ENCODE measurements at regions not wholly inside any gene's neighbourhood (a gene's known extent, or its start where the extent isn't known, plus 50 kb on each side); places are given as distances from the start of the nearest gene placed in this dataset.

DNA sequence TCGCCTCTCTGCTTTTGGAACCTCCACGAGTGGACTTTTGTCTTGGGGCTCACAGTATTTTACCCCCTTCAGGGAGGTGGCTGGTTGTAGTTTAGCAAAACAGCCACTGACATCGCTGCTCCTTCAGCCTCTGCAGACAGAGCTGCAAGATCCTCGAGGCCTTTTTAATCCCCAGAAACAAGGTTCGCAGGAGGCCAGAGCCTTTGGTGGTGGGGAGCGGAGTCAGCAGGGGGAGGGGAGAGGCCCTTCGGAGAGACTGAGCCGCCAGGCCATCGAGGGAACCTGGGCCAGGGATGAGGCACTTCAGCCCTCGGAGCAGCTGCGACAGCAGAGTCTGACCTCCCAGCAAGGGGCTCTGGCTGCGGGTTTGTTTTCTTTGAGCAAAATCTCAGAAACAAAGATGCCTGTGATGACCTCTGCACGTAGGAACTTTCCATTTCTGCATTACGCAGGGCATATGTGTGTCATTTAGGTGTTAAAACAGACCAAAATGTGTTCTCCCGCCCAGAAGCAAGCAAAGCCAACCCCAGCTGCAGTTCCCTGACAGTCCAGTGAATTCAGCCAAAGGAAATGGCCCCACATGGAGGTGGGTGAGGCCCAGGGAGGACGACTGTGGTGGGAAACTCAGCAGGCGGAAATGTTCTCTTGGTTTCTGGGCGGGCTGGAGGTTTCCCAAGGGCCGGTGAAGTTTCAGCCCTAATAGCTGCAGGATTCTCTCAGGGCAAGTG, 171.2 kb upstream of the SULF2 start:
- TF ChIP-seq, protein P1, sequence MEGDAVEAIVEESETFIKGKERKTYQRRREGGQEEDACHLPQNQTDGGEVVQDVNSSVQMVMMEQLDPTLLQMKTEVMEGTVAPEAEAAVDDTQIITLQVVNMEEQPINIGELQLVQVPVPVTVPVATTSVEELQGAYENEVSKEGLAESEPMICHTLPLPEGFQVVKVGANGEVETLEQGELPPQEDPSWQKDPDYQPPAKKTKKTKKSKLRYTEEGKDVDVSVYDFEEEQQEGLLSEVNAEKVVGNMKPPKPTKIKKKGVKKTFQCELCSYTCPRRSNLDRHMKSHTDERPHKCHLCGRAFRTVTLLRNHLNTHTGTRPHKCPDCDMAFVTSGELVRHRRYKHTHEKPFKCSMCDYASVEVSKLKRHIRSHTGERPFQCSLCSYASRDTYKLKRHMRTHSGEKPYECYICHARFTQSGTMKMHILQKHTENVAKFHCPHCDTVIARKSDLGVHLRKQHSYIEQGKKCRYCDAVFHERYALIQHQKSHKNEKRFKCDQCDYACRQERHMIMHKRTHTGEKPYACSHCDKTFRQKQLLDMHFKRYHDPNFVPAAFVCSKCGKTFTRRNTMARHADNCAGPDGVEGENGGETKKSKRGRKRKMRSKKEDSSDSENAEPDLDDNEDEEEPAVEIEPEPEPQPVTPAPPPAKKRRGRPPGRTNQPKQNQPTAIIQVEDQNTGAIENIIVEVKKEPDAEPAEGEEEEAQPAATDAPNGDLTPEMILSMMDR (IDR thresholded peaks at IDR 0.05; ENCODE audit: low read depth, low read length) = no peak
- no peak for TF ChIP-seq EZH2phosphoT487 (IDR thresholded peaks at IDR 0.05; ENCODE audit: low read depth)
